Nucleus accumbens (tissue), 56 donors: ENCODE measurements at regions not wholly inside any gene's neighbourhood (a gene's known extent, or its start where the extent isn't known, plus 50 kb on each side); places are given as distances from the start of the nearest gene placed in this dataset.

Source experiments
- DNase-seq, 56 donors: peaks; one replicate each; lab custom pipeline; 2025; lab: John Stamatoyannopoulos, UW

DNA sequence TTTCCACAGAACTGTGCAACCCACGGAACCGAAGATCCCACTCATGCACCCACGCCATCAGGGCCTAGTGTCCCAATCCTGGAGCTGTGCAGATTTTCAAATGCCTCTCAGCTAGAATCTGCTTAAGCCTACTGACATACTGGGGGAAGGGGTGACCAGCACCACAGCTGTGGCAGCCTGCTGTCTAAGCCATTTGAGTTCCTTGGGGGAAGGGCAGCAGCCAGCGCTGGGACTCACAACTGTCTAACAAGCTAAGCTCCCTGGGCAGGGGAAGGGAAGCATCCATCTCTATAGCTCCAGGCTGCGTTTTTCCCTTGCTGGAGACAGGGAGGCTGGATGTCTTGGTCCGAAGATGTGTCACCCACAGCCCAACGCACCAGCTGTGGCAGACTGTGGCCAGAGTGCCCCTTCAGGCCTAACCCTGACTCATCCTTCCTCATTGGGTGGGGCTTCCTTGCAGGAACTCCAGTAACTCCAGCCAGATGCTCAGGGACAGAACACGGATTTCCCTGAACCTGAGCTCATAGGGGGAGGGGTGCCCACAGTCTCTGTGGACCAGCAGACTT is 194.8 kb downstream of the CHRDL1 start:
- no peak for DNase-seq

DNA sequence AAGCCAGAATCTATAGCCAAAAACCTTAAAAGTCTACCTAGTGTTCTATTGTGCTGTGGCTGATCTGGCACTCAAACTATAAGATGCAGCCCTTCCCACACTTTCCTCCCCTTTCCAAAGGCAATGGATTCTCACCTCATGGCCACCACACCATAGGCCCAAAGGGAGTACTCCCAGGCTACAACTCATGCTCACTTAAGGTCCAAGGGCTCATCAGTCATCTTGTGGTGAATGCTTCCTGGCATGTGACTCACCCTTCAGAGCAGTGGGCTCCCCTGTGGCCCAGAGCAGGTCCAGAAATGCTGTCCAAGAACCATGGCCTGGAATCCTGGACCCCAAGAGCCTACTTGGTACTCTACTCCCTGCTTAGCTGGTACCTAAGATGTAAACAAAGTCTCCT is 181.0 kb downstream of the CHRDL1 start:
- no peak for DNase-seq
